ENCODE measurements at regions not wholly inside any gene's neighbourhood (a gene's known extent, or its start where the extent isn't known, plus 50 kb on each side); places are given as distances from the start of the nearest gene placed in this dataset.
"Not testable (repeated sequence)": the region's sequence is repeated elsewhere in the genome, so short reads cannot be mapped to it uniquely, and the experiment has no call there.

DNA sequence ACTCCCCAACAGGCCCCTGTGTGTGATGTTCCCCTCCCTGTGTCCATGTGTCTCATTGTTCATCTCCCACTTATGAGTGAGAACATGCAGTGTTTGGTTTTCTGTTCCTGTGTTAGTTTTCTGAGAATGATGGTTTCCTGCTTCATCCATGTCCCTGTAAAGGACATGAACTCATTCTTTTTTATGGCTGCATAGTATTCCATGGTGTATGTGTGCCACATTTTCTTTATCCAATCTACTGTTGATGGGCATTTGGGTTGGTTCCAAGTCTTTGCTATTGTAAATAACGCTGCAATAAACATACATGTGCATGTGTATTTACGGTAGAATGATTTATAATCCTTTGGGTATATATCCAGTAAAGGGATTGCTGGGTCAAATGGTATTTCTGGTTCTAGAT, 72.7 kb upstream of the GNG12 start:
- TF ChIP-seq, protein P1, sequence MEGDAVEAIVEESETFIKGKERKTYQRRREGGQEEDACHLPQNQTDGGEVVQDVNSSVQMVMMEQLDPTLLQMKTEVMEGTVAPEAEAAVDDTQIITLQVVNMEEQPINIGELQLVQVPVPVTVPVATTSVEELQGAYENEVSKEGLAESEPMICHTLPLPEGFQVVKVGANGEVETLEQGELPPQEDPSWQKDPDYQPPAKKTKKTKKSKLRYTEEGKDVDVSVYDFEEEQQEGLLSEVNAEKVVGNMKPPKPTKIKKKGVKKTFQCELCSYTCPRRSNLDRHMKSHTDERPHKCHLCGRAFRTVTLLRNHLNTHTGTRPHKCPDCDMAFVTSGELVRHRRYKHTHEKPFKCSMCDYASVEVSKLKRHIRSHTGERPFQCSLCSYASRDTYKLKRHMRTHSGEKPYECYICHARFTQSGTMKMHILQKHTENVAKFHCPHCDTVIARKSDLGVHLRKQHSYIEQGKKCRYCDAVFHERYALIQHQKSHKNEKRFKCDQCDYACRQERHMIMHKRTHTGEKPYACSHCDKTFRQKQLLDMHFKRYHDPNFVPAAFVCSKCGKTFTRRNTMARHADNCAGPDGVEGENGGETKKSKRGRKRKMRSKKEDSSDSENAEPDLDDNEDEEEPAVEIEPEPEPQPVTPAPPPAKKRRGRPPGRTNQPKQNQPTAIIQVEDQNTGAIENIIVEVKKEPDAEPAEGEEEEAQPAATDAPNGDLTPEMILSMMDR (conservative IDR thresholded peaks at IDR 0.05): not testable (repeated sequence)
- not testable (repeated sequence) for TF ChIP-seq ZFX (IDR thresholded peaks at IDR 0.05)
